Medulla oblongata (tissue), 1 donor: ENCODE measurements at regions not wholly inside any gene's neighbourhood (a gene's known extent, or its start where the extent isn't known, plus 50 kb on each side); places are given as distances from the start of the nearest gene placed in this dataset.
"Not testable (repeated sequence)": the region's sequence is repeated elsewhere in the genome, so short reads cannot be mapped to it uniquely, and the experiment has no call there.

Source experiments
- DNase-seq: peaks from one replicate; pipeline ENCODE4 v3.0.0-alpha.2; 2015; ENCODE audit errors: extremely low spot score

- DNase-seq, result no peak
These were observed 126.5 kb upstream of the GDNF start for GRCh38 chr5:37966291-37966690.

GRCh38 chr5:37962389-37962788 is 122.5 kb upstream of the GDNF start:
- no peak for DNase-seq

GRCh38 chr5:37957218-37957617 is 117.4 kb upstream of the GDNF start:
- no peak for DNase-seq

DNA sequence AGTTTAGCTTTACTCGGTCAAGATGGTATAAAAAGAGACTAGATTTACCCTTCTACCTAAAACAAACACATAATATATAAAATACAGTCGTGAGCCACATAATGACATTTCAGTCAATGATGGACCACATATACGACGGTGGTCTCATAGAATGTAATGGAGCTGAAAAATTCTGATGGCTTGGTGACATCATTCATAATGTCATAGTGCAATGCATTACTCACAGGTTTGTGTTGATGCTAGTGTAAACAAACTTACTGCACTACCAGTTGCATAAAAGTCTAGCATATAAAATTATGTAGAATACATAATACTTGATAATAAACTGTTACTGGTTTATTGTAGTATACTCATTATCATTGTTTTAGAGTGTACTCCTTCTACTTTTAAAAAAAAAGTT is 115.9 kb upstream of the GDNF start:
- DNase-seq, result no peak

DNA sequence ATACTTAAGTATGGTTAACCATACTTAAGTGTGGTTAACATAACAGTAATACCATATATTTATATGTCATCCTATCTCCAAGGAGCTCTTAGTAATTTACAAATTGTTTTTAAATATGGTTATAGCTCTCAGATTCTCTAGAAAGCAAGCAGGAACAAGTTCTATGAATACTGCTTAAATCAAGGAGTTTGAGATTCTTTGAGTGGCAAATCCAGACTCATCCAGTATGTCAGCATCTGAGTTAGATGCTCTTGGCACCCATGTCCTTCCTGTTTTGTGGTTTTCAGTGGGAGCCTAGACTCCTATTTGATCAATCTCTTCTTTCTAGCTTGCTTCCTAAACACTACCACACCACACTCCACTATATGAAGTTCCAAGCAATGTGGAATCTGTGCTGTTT is 114.7 kb upstream of the GDNF start:
- no peak for DNase-seq

DNA sequence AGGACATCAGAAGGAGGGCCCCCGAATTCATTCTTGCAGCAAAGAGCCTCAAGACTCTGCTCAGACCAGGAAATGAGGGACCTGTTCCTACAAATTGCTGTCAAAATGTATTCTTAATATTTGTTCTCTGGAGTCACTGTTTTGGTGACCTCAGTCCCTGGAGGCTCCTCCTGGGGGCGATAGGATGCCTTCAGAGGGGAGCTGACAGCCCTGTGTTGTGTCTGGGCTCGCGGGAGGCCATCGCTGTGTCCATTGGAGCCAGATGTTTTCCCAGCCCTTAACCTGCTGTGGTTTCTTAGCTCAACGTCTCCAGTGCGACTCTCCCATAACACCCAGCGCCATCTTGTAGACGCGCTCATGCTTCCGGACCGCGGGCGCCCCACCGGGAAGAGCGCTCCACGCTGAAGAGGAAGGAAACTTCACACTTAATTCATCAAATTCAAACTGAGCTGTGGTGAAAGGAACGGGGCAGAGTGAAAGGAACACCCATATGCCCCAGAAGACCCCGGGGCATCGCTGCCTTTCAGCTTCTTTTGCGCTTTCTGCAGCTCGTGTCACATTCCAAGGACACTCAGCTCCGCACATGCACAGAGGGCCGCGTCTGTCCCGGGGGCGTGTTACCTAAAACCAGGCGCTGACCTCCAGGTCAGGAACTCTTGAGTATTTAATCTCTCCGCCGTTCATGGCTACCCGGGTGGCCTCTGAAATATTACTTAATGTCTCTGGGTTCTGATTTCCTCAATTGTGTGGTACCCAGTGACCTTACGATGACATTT is 112.3 kb upstream of the GDNF start:
- no peak for DNase-seq

GRCh38 chr5:37950436-37950835 is 110.6 kb upstream of the GDNF start:
- no peak for DNase-seq

- DNase-seq, result no peak
These were observed 105.6 kb upstream of the GDNF start for GRCh38 chr5:37945446-37945845.

DNA sequence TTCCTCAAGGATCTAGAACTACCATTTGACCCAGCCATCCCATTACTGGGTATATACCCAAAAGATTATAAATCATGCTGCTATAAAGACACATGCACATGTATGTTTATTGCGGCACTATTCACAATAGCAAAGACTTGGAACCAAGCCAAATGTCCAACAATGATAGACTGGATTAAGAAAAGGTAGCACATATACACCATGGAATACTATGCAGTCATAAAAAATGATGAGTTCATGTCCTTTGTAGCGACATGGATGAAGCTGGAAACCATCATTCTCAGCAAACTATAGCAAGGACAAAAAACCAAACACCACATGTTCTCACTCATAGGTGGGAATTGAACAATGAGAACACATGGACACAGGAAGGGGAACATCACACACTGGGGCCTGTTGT is 103.3 kb upstream of the GDNF start:
- DNase-seq, result not testable (repeated sequence)

DNA sequence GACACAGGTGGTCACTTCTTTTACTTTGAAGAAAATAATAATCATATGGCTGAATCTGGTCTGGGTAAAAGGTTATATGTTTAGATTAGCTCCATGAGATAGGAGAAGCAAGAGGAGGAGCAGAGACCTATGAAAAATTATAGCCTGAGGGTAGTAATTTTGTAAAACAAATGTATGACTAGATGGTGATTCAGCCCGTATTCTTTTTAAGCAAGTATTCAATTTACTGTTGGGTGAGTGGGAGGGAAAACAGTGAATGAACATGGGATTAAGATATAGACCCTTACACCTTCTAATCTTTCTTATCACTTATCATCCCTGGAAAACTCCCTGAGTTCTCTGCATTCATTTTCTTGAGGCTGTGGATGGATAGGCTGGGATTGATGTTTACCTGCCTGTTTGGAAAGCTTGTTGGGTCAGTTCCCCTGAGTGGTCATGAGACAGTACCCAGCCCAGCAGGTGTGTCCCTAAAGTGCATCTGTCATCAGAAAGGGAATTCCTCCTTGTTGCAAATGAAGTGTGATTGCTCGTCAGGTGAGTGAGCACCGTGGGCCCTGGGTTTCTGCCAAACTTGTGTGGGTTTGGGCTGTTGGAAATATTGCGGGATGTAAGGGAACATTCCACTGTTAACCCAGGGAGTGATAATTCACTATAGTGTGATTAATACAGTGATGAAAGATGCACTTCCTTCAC is 101.2 kb upstream of the GDNF start:
- no peak for DNase-seq

GRCh38 chr5:37938861-37939260 is 99.0 kb upstream of the GDNF start:
- no peak for DNase-seq

DNA sequence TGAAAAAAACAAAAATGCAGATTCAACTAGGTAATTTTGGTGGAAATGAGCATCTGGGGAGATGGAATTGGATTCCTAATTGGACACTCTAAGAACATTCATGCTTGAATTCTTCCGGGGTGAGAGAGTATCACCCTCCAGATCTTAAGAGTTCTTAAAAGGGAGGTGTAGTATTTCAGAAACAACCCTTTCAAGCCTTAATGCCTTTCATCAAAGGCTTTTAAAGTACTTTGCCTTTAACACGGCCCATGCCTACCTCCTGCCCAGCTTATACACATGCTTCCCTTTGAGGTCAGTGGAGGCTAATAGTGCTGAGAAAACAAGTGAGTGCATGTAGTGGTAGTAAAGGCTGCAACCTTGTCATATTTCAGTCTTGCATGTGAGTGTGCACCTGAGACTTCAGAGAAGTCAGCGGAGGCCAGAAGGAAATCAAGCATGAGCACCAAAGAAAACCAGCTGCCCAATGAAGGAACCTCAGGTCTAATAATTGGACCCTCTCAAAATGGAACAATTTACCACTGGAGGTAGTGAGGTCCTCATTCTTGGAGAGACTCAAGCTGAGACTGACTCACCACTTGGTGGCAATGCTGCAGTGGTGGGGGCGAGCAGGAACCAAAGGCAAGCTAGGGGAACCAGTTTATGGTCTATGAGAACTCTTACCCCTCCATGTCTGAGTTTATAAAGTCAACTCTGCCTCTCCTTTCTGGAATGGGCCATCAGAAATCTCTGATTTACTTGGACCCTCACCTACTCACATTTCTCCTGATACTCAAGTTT is 98.4 kb upstream of the GDNF start:
- no peak for DNase-seq

GRCh38 chr5:37936091-37936490 is 96.2 kb upstream of the GDNF start:
- DNase-seq, result no peak

DNA sequence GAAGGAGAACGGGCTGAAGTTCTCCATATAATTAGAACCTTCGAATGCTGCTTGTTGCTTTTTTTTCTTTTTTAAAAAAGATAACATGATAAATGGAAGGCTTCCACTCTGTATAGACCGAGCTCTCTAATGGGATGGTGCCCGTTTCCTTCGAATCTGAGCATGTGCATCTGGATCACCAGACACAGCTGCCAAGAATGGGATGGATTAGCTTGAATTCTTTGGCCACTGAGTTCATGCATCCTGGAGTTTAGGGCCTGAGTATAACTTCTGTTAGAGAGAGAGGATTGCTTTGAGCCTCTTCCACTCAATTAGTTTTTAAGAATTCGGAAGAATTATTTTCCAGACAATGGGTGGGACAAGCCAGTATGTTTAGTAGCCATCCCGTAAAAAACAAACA is 93.7 kb upstream of the GDNF start:
- DNase-seq, result no peak

DNA sequence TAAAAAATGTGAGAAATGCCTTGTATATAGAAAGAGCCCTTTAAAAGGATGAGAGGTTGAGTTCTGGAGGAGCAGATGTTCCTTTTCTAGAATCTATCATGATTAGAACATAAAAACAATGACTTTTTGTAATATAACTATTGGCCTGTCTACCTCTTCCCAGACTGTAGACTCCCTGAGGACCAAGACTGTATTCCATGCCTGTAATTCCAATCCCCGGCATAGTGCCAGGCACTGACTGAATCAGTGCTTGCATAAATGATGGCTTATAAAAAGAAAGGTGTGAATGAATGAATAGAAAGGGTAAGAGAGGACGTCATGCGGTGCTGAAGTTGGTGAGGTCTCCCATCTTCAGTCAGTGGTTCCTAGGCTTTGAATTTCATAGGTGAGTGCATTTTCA is 92.6 kb upstream of the GDNF start:
- no peak for DNase-seq

DNA sequence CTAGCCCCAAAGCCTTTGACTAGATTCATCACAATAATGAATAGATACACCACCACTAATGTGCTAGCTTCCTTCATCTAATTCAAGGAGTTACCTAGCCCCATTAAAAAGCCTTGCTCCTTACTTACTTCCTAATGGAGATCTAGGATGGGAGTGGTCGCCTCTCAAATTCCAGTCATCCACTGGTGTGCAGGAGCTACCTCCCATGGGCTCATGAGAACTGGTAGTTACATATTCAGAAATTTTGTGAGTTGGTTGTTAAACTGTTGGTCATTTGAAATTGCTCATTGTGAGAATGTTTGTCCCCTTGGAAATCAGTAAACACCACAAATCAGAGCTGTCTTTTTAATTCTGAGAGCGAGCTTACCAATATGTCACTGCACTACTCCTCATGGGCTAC is 91.7 kb upstream of the GDNF start:
- no peak for DNase-seq

DNA sequence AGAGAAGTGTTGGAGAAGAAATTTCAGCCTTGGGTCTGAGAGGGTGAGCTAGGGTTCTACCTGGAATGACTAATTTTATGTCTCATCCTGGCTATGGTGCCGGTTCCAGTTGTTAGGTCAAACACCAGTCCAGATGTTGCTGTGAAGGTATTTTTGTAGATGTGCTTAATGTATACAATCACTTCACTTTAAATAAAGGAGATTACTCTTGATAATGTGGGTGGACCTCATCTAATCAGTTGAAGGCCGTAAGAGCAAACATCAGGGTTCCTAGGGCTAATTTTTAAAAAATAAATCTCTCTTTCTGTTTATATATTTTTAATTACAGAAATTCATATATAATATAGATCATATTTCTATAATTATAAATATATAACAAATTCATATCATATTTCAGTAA is 90.5 kb upstream of the GDNF start:
- no peak for DNase-seq

- DNase-seq, result no peak
These were observed 90.0 kb upstream of the GDNF start for GRCh38 chr5:37929791-37930190.

GRCh38 chr5:37927753-37928152 is 87.9 kb upstream of the GDNF start:
- DNase-seq, result not testable (repeated sequence)

GRCh38 chr5:37926732-37927131 is 86.9 kb upstream of the GDNF start:
- DNase-seq, result peak; percentile 7

GRCh38 chr5:37921452-37921851 is 81.6 kb upstream of the GDNF start:
- no peak for DNase-seq

DNA sequence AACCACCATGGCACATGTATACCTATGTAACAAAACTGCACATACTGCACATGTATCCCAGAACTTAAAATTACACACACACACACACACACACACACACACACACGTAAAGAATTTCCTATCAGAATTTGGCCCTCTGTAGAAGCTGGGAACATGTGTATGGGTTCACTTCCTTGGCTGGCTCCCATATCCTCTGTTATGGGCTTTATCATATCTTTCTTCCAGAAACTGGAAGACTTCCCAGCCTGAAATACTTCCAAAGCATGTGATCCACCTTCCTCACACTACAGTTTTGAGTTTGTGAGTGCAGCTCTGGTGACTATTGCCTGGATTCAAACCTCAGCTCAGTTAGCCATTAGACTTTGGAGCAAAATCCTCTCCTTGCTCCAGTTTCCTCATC is 78.6 kb upstream of the GDNF start:
- no peak for DNase-seq

- DNase-seq, result no peak
These were observed 76.7 kb upstream of the GDNF start for GRCh38 chr5:37916525-37916924.
